Kidney (tissue), 13 donors: ENCODE measurements at regions not wholly inside any gene's neighbourhood (a gene's known extent, or its start where the extent isn't known, plus 50 kb on each side); places are given as distances from the start of the nearest gene placed in this dataset.

ENCODE experiments used
- DNase-seq, 5 donors: peaks; one replicate each; pipeline ENCODE4 v3.0.0-alpha.2; 2013 to 2020
- FAIRE-seq: peaks from 2 replicates; lab custom pipeline; 2012; peaks lifted over from hg19 to GRCh38; lab: Jason Lieb, UNC
- H3K27ac ChIP-seq, 2 donors: one replicate each; pipeline ENCODE4 v1.7.0; 2013; ENCODE audit warnings: low read depth in 2 of 2, low read length in 2 of 2, inconsistent platforms in 1 of 2
- H3K27me3 ChIP-seq: one replicate; pipeline ENCODE4 v1.7.1; 2013; ENCODE audit warnings: low read length, inconsistent platforms; ENCODE audit not compliant: control insufficient read depth, insufficient read depth
- H3K36me3 ChIP-seq, 3 donors: one replicate each; pipeline versions ENCODE4 v1.7.0 to v1.7.1; 2013; ENCODE audit warnings: low read length in 3 of 3, control low read depth in 1 of 3, inconsistent platforms in 1 of 3; ENCODE audit not compliant: insufficient read depth in 3 of 3, control insufficient read depth in 2 of 3
- H3K4me1 ChIP-seq, 3 donors: one replicate each; pipeline versions ENCODE4 v1.7.0 to v1.7.1; 2013; ENCODE audit warnings: low read length in 3 of 3, inconsistent platforms in 1 of 3, low read depth in 1 of 3; ENCODE audit not compliant: control insufficient read depth in 2 of 3, insufficient read depth in 2 of 3
- H3K4me3 ChIP-seq, 3 donors: one replicate each; pipeline versions ENCODE4 v1.7.0 to v1.8.1; 2013; ENCODE audit warnings: low read length in 3 of 3, control low read depth in 1 of 3, inconsistent platforms in 1 of 3
- H3K9ac ChIP-seq, 3 donors: one replicate each; pipeline versions ENCODE4 v1.7.0 to v1.7.1; 2013; ENCODE audit warnings: low read length in 3 of 3, control low read depth in 1 of 3, inconsistent platforms in 1 of 3
- H3K9me3 ChIP-seq, 3 donors: one replicate each; pipeline versions ENCODE4 v1.7.0 to v1.7.1; 2013; ENCODE audit warnings: low read length in 3 of 3, control low read depth in 1 of 3, inconsistent platforms in 1 of 3; ENCODE audit not compliant: control insufficient read depth in 2 of 3, insufficient read depth in 1 of 3
- intact Hi-C: fragments of 100-400 bp; cut with DNase I; formaldehyde crosslinking; loops from one replicate; pipeline ENCODE4 v1.11.1; 2022
- TF ChIP-seq, protein P1 (sequence below): IDR thresholded peaks from 3 replicates; pipeline ENCODE4 v1.5.1; 2012; ENCODE audit warnings: mild to moderate bottlenecking, moderate library complexity, borderline replicate concordance; ENCODE audit not compliant: insufficient read depth; ENCODE audit errors: extremely low read depth
- donor health status: control.
- donor health status: control.
- donor health status: control.
- donor health status: control.
- donor health status: control.
- donor health status: DM: yes; HTN: yes; CAD: no.
- donor health status: Normal renal cell carcinoma (clear cell type).

DNA sequence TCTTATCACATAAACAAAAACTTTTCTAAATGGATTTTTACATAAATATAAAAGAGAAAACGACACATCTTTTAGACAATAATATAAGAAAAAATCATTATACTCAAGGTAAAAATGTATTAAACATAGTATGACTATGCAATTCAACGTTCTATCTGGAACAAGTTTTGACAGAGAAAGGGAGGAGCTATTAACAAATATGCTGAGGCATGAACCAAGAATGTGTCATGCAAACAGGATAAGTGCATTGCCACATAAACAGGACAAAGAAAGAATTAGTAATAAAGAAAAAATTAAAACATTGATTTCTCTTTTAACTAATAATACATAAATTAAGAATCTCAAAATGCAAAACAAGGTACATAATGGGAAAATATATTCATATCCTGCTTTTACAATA, 1353.4 kb upstream of the GJE1 start:
- H3K9ac ChIP-seq, result no peak overlapping the region
- no peak overlapping the region for H3K27ac ChIP-seq
- no peaks in the 10 kb centered on the region for H3K9me3 ChIP-seq
- H3K36me3 ChIP-seq, result no peaks in the 10 kb centered on the region
- TF ChIP-seq, protein P1, sequence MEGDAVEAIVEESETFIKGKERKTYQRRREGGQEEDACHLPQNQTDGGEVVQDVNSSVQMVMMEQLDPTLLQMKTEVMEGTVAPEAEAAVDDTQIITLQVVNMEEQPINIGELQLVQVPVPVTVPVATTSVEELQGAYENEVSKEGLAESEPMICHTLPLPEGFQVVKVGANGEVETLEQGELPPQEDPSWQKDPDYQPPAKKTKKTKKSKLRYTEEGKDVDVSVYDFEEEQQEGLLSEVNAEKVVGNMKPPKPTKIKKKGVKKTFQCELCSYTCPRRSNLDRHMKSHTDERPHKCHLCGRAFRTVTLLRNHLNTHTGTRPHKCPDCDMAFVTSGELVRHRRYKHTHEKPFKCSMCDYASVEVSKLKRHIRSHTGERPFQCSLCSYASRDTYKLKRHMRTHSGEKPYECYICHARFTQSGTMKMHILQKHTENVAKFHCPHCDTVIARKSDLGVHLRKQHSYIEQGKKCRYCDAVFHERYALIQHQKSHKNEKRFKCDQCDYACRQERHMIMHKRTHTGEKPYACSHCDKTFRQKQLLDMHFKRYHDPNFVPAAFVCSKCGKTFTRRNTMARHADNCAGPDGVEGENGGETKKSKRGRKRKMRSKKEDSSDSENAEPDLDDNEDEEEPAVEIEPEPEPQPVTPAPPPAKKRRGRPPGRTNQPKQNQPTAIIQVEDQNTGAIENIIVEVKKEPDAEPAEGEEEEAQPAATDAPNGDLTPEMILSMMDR, result no peak
- no peak overlapping the region for H3K4me3 ChIP-seq
- H3K4me1 ChIP-seq, result no peaks in the 10 kb centered on the region
- intact Hi-C loops, result no loop called here
- peak; percentile 62 for FAIRE-seq
- DNase-seq, result no peak
- no peaks in the 10 kb centered on the region for H3K27me3 ChIP-seq

DNA sequence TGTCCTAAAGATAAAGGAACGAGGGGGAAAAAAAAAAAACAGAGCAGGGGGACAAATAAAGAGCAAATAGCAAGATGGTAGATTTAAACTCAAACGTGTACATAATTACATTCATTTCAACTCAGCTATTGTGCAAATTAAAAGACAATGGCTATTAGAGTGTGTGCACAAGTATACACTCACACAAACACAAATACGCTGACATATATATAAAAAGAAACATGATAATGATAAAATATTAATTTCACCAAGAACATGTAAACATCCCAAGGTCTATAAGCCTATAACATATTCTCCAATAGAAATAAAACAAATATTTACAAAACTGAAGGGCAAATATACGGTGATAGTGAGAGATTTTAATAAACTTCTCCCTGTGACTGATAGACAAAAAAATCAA, 1354.9 kb upstream of the GJE1 start:
- intact Hi-C loops, result no loop called here
- no peaks in the 10 kb centered on the region for H3K36me3 ChIP-seq
- H3K4me3 ChIP-seq, result no peak overlapping the region
- no peak overlapping the region for H3K9ac ChIP-seq
- TF ChIP-seq, protein P1, result no peak
- no peak overlapping the region for H3K27ac ChIP-seq
- FAIRE-seq, result no peak
- DNase-seq, result no peak
- no peaks in the 10 kb centered on the region for H3K4me1 ChIP-seq
- H3K27me3 ChIP-seq, result no peaks in the 10 kb centered on the region
- H3K9me3 ChIP-seq, result no peaks in the 10 kb centered on the region

DNA sequence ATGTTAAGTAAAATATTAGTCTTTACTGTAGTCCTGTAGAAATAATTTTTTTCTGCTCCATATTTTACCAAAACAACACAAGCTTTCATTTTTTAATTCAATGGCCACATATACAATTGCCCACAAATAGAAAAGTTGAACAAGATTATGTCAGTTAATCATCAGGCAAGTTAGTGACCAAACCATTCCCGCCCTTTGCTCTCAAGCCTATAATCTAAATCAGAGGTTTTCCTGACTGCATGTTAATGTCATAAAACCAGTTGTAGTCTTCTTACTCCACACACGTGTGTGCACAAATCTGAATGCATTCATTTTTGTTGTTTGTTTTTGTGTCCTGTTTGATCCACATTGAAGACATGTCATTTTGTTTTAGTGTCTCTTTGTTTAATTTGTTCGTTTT, 1357.7 kb upstream of the GJE1 start:
- DNase-seq (no peak), FAIRE-seq (no peak)
- no peak overlapping the region for H3K9ac ChIP-seq
- H3K27ac ChIP-seq, result no peak overlapping the region
- no peaks in the 10 kb centered on the region for H3K27me3 ChIP-seq
- H3K4me1 ChIP-seq, result no peaks in the 10 kb centered on the region
- intact Hi-C loops, result no loop called here
- H3K36me3 ChIP-seq, result no peaks in the 10 kb centered on the region
- TF ChIP-seq, protein P1, result no peak
- no peak overlapping the region for H3K4me3 ChIP-seq
- no peaks in the 10 kb centered on the region for H3K9me3 ChIP-seq

DNA sequence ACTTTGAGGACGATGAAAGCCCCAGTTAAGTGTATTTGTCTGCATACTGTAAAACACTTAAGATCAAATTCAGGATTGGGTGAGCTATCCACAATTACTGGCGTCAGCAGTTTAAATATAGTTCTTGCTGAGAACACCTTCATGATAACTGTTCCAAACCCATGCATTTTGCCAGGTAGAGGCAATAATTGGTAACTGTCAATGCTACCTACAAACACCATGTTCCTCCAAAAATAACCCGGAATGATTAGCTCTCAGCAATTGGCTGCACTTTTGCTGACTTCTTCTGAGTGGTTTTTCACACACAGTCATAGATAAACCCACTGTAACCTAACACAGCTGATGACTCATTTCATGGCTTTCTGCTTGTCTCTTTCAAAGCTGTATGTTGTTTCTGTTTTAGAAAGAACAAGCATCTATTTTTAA, 1358.6 kb upstream of the GJE1 start:
- no peaks in the 10 kb centered on the region for H3K9me3 ChIP-seq
- H3K4me1 ChIP-seq, result no peaks in the 10 kb centered on the region
- intact Hi-C loops, result no loop called here
- no peak overlapping the region for H3K9ac ChIP-seq
- TF ChIP-seq, protein P1, result no peak
- no peak overlapping the region for H3K4me3 ChIP-seq
- H3K36me3 ChIP-seq, result no peaks in the 10 kb centered on the region
- H3K27me3 ChIP-seq, result no peaks in the 10 kb centered on the region
- no peak for FAIRE-seq
- H3K27ac ChIP-seq, result no peak overlapping the region
- peak in 1 of 5 donors; percentile 8 for DNase-seq
